ENCODE measurements at regions not wholly inside any gene's neighbourhood (a gene's known extent, or its start where the extent isn't known, plus 50 kb on each side); places are given as distances from the start of the nearest gene placed in this dataset.

DNA sequence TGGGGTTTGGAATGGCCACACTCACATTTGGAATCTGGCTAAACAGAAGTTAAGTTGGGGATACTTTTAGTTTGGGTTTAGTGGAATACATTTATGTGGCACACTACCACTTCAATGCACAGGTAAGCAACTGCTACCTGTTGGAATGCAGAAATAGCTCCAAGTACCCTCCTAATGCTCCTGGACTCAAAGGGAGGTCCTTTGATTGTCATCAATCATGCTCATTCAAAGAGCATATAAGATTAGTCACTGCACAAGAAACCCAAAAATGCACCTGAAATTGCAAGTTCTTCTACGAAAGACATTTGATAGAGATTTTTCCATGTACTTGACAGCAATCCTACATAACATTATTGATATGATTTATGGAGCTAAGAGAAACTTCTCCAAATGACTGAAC is 247.7 kb downstream of the ANKRD50 start:
- no peak overlapping the region for H3K9ac ChIP-seq (ENCODE audit: low read length)
- no peaks in the 10 kb centered on the region for H3K36me3 ChIP-seq (ENCODE audit: insufficient read depth, low read length)
- no peaks in the 10 kb centered on the region for H3K4me1 ChIP-seq (ENCODE audit: insufficient read depth, low read length)
- no peak overlapping the region for H3K4me3 ChIP-seq (ENCODE audit: low read depth in 1 of 2, low read length in 2 of 2)
- no peaks in the 10 kb centered on the region for H3K27me3 ChIP-seq (ENCODE audit: control insufficient read depth in 1 of 2, insufficient read depth in 2 of 2, low read length in 2 of 2)
- H3K27ac ChIP-seq (ENCODE audit: low read depth, low read length): no peak overlapping the region
- no peaks in the 10 kb centered on the region for H3K9me3 ChIP-seq (ENCODE audit: low read length)

DNA sequence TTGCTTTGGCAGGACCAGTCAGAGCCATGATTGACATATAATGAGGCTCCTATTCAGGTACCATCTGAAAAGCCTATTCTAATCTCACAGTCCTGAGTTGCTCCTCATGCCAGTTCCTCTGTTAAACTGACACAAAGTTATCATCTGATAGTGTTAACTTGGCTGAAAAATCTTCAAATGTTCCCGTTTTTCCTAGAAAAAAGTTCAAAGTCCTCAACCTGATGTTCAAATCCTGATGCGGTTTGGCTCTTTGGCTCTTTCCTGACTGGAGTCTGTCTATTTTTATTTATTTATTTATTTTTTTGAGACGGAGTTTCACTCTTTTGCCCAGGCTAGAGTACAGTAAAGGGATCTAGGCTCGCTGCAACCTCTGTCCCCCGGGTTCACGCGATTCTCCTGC is 244.2 kb downstream of the ANKRD50 start:
- Histone ChIP-seq H3K4me1 (ENCODE audit: insufficient read depth, low read length) (no peaks in the 10 kb centered on the region), H3K9me3 (ENCODE audit: low read length) (peaks cover 6% of the 10 kb centered on the region), H3K27me3 (ENCODE audit: control insufficient read depth in 1 of 2, insufficient read depth in 2 of 2, low read length in 2 of 2) (no peaks in the 10 kb centered on the region), H3K4me3 (ENCODE audit: low read depth in 1 of 2, low read length in 2 of 2) (no peak overlapping the region), H3K36me3 (ENCODE audit: insufficient read depth, low read length) (no peaks in the 10 kb centered on the region), H3K27ac (ENCODE audit: low read depth, low read length) (no peak overlapping the region), H3K9ac (ENCODE audit: low read length) (no peak overlapping the region)

DNA sequence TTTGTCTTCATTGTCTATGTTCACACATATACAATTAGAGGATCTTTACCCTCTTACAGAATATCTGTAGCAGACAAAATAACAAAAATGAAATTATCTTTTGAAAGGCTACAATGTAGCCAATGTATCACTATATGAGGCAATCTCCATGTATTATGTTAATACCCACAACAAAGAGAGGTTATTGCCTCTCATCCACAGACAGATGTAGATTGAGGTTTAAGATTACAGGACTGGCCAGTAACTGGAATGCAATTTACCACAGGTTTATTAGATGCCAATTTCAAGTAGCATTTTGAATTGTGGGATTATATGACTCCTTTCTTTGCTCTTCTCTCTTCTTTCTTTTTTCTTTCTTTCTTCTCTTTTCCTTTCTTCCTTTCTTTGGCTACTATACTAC is 242.6 kb downstream of the ANKRD50 start:
- Histone ChIP-seq H3K36me3 (ENCODE audit: insufficient read depth, low read length) (no peaks in the 10 kb centered on the region), H3K27me3 (ENCODE audit: control insufficient read depth in 1 of 2, insufficient read depth in 2 of 2, low read length in 2 of 2) (no peaks in the 10 kb centered on the region), H3K4me1 (ENCODE audit: insufficient read depth, low read length) (no peaks in the 10 kb centered on the region), H3K4me3 (ENCODE audit: low read depth in 1 of 2, low read length in 2 of 2) (no peak overlapping the region), H3K27ac (ENCODE audit: low read depth, low read length) (no peak overlapping the region), H3K9me3 (ENCODE audit: low read length) (peaks cover 6% of the 10 kb centered on the region), H3K9ac (ENCODE audit: low read length) (no peak overlapping the region)

DNA sequence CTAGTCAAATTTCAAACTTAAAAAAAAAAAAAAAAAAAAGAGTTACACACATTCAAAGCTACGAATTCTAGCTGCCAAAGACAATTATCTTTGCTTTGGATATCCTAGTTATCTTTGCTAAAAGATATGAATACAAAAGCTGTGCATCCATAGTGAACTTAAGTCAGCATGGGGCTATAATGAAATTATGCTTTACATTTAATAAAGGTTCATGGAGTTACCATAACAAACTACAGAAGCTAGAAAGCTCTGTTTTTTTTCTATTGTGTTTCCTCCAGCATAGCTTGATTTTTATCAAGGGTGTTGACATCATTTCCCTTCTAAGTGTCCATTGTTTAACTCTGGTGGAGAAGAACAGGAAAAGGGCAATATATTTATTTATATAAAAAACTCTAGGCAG is 234.1 kb downstream of the ANKRD50 start:
- Histone ChIP-seq H3K36me3 (ENCODE audit: insufficient read depth, low read length) (no peaks in the 10 kb centered on the region), H3K27ac (ENCODE audit: low read depth, low read length) (no peak overlapping the region), H3K9ac (ENCODE audit: low read length) (no peak overlapping the region), H3K27me3 (ENCODE audit: control insufficient read depth in 1 of 2, insufficient read depth in 2 of 2, low read length in 2 of 2) (no peaks in the 10 kb centered on the region), H3K4me1 (ENCODE audit: insufficient read depth, low read length) (no peaks in the 10 kb centered on the region), H3K9me3 (ENCODE audit: low read length) (no peaks in the 10 kb centered on the region), H3K4me3 (ENCODE audit: low read depth in 1 of 2, low read length in 2 of 2) (no peak overlapping the region)

DNA sequence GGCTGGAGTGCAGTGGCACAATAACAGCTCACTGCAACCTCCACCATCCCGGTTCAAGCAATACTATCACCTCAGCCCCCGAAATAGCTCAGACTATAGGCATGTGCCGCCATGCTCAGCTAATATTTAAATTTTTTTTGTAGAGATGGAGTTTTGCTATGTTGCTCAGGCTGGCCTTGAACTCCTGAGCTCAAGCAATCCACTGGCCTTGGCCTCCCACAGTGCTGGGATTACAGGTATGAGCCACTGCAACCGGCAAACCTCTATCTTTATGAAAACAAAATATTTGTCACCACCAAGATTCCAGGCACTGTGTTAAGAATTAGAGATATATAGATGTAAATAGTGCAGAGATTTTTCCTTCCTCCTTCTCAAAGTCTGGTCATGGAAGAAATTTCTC is 232.5 kb downstream of the ANKRD50 start:
- Histone ChIP-seq H3K36me3 (ENCODE audit: insufficient read depth, low read length) (no peaks in the 10 kb centered on the region), H3K27me3 (ENCODE audit: control insufficient read depth in 1 of 2, insufficient read depth in 2 of 2, low read length in 2 of 2) (no peaks in the 10 kb centered on the region), H3K27ac (ENCODE audit: low read depth, low read length) (no peak overlapping the region), H3K4me1 (ENCODE audit: insufficient read depth, low read length) (no peaks in the 10 kb centered on the region), H3K9me3 (ENCODE audit: low read length) (no peaks in the 10 kb centered on the region), H3K4me3 (ENCODE audit: low read depth in 1 of 2, low read length in 2 of 2) (no peak overlapping the region), H3K9ac (ENCODE audit: low read length) (no peak overlapping the region)

DNA sequence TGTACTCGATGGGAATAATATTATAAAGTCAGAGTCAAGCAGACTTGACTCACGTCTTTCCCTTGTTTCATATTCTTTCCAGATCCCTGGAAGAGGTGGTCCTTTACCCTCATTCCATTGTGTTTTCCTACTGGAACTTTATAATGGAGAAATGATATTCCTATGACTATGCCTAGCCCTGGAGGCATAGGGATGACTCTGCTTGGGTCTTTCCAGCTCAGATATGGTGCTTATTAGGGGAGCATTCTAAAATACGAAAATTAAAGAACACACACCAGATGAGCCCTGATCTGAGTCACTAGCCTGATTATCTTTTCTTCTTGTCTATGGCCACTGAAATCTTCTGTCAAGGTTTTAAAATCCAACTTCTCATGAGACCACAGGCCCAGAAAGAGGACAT is 231.4 kb downstream of the ANKRD50 start:
- H3K27me3 ChIP-seq (ENCODE audit: control insufficient read depth in 1 of 2, insufficient read depth in 2 of 2, low read length in 2 of 2): no peaks in the 10 kb centered on the region
- H3K9ac ChIP-seq (ENCODE audit: low read length): no peak overlapping the region
- no peaks in the 10 kb centered on the region for H3K36me3 ChIP-seq (ENCODE audit: insufficient read depth, low read length)
- no peak overlapping the region for H3K4me3 ChIP-seq (ENCODE audit: low read depth in 1 of 2, low read length in 2 of 2)
- no peak overlapping the region for H3K27ac ChIP-seq (ENCODE audit: low read depth, low read length)
- H3K4me1 ChIP-seq (ENCODE audit: insufficient read depth, low read length): no peaks in the 10 kb centered on the region
- H3K9me3 ChIP-seq (ENCODE audit: low read length): no peaks in the 10 kb centered on the region

DNA sequence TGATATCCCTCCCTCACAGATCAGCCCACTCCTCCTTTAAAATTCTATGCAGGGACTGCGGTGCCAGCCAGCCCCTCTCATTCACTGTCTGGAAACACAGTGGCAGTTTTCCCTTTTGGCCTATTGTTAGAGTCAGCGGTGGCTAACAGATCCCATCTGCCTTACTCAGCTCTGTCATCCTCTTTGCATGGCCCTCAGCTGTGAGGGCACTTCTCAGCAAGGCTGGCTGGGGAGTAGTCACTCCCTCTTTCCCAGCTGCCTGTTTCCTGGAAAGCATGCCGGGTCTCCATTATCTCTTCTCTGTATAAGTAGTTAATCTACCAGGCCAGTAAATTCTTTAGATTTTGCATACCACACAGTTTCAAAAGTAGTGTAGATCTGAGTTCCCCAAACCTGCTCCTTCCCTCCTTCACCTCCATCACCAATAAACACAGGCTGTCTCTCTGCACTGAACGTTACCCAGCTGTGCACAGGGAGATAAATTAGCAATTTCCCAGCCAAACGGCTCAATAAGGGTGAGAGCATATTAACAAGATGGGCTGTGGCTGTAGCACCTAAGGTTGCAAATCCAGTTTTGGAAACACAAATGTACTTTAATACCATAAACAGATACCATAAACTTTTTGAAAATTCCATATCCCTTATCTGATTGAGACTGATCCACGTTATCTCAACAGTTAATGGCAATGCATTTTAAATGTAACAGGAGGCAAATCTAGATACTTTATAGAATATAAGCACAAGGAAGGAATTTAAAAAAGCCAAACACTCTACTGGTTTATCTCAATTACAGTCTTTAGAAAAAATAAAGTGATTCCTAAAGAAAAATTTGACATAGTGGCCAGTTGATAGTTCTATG is 229.3 kb downstream of the ANKRD50 start:
- Histone ChIP-seq H3K27me3 (ENCODE audit: control insufficient read depth in 1 of 2, insufficient read depth in 2 of 2, low read length in 2 of 2) (no peaks in the 10 kb centered on the region), H3K9ac (ENCODE audit: low read length) (no peak overlapping the region), H3K4me3 (ENCODE audit: low read depth in 1 of 2, low read length in 2 of 2) (no peak overlapping the region), H3K36me3 (ENCODE audit: insufficient read depth, low read length) (no peaks in the 10 kb centered on the region), H3K27ac (ENCODE audit: low read depth, low read length) (no peak overlapping the region), H3K9me3 (ENCODE audit: low read length) (no peaks in the 10 kb centered on the region), H3K4me1 (ENCODE audit: insufficient read depth, low read length) (no peaks in the 10 kb centered on the region)

DNA sequence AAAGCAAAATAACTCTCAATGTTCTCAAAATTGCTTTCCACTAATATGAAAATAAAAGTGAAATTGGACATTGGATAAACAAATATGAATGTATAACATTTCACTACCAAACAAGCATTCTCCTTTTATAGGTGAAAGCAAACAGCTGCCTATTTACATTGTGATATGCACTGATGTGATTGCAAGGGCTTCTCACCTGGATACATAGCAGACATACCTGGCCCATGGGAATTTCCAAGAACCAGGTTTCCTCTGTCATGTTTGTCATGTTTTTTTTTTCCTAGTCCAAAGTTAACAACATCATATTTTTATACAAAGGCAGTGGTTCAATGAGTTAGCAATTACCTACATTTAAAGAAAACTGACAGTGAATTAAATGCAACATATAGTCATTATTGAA is 228.5 kb downstream of the ANKRD50 start:
- Histone ChIP-seq H3K9me3 (ENCODE audit: low read length) (no peaks in the 10 kb centered on the region), H3K4me1 (ENCODE audit: insufficient read depth, low read length) (no peaks in the 10 kb centered on the region), H3K9ac (ENCODE audit: low read length) (no peak overlapping the region), H3K4me3 (ENCODE audit: low read depth in 1 of 2, low read length in 2 of 2) (no peak overlapping the region), H3K27ac (ENCODE audit: low read depth, low read length) (no peak overlapping the region), H3K27me3 (ENCODE audit: control insufficient read depth in 1 of 2, insufficient read depth in 2 of 2, low read length in 2 of 2) (no peaks in the 10 kb centered on the region), H3K36me3 (ENCODE audit: insufficient read depth, low read length) (no peaks in the 10 kb centered on the region)

DNA sequence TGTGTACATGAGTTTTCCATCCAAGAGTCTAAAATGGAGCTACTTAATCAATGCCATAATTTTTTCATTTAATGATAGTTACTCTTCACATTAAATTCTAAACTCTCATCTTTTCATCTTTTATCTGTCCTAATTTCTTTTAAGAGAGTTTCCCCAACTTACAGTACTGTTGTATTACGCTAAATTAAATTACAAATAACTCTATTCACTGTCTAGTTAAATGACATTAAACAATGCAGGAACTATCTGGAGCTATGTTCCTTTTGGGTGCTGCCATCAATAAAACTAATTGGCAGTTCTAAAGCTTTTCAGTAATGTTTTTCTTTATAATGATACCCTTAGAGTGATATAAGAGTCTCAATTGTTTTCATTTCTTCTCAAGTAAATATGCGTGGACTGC is 227.6 kb downstream of the ANKRD50 start:
- H3K27me3 ChIP-seq (ENCODE audit: control insufficient read depth in 1 of 2, insufficient read depth in 2 of 2, low read length in 2 of 2): no peaks in the 10 kb centered on the region
- H3K9me3 ChIP-seq (ENCODE audit: low read length): no peaks in the 10 kb centered on the region
- no peak overlapping the region for H3K9ac ChIP-seq (ENCODE audit: low read length)
- no peak overlapping the region for H3K27ac ChIP-seq (ENCODE audit: low read depth, low read length)
- H3K4me3 ChIP-seq (ENCODE audit: low read depth in 1 of 2, low read length in 2 of 2): no peak overlapping the region
- no peaks in the 10 kb centered on the region for H3K4me1 ChIP-seq (ENCODE audit: insufficient read depth, low read length)
- no peaks in the 10 kb centered on the region for H3K36me3 ChIP-seq (ENCODE audit: insufficient read depth, low read length)

DNA sequence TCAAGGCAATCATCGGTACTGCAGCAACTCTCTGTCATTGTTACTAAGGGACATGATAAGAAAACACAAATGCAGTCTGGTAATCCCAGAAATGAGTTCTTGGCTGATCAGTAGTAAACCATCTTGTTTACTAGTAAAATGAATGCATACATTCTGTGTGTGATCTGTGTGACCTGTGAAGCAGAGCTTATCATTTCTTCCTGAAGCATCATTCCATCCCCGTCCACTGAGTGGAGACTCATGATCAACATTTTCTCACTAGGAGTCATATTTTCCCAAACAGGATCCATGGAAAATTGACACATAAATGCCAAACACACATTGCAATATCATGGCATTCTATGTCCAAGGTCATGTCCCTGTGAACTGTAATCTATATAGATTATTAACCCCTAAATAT is 226.1 kb downstream of the ANKRD50 start:
- H3K9ac ChIP-seq (ENCODE audit: low read length): no peak overlapping the region
- no peak overlapping the region for H3K27ac ChIP-seq (ENCODE audit: low read depth, low read length)
- H3K9me3 ChIP-seq (ENCODE audit: low read length): no peaks in the 10 kb centered on the region
- H3K27me3 ChIP-seq (ENCODE audit: control insufficient read depth in 1 of 2, insufficient read depth in 2 of 2, low read length in 2 of 2): no peaks in the 10 kb centered on the region
- no peaks in the 10 kb centered on the region for H3K36me3 ChIP-seq (ENCODE audit: insufficient read depth, low read length)
- H3K4me1 ChIP-seq (ENCODE audit: insufficient read depth, low read length): no peaks in the 10 kb centered on the region
- no peak overlapping the region for H3K4me3 ChIP-seq (ENCODE audit: low read depth in 1 of 2, low read length in 2 of 2)

DNA sequence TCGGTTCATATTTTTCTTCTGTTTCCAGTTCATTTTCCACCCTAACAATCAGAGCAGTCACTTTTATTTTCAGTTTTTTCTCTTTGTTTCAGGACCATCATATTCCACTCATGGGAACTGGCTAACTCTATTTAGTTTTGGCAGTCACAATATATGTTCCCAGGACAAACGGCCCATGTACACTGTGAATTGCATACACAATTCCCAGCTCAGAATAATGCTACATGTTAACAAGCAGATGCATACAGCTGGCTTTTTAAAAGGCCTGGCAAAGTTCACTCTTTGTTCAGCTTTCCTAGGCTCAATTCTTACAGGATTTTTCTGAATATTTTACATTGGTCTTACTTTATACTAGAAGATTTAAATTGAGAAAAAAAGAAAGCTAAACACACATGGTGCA is 224.9 kb downstream of the ANKRD50 start:
- Histone ChIP-seq H3K4me1 (ENCODE audit: insufficient read depth, low read length) (no peaks in the 10 kb centered on the region), H3K27ac (ENCODE audit: low read depth, low read length) (no peak overlapping the region), H3K9ac (ENCODE audit: low read length) (no peak overlapping the region), H3K36me3 (ENCODE audit: insufficient read depth, low read length) (no peaks in the 10 kb centered on the region), H3K9me3 (ENCODE audit: low read length) (no peaks in the 10 kb centered on the region), H3K27me3 (ENCODE audit: control insufficient read depth in 1 of 2, insufficient read depth in 2 of 2, low read length in 2 of 2) (no peaks in the 10 kb centered on the region), H3K4me3 (ENCODE audit: low read depth in 1 of 2, low read length in 2 of 2) (no peak overlapping the region)

Data from muscle layer of colon (tissue), 2 donors.